ENCODE measurements at regions not wholly inside any gene's neighbourhood (a gene's known extent, or its start where the extent isn't known, plus 50 kb on each side); places are given as distances from the start of the nearest gene placed in this dataset.
"Not testable (repeated sequence)": the region's sequence is repeated elsewhere in the genome, so short reads cannot be mapped to it uniquely, and the experiment has no call there.

GRCh38 chr16:35169324-35169723 lies 1709.9 kb downstream of the TP53TG3F start:
- not testable (repeated sequence) for TF ChIP-seq CTCF (IDR thresholded peaks at IDR 0.05; ENCODE audit: low read depth, low read length); POLR2A (IDR thresholded peaks at IDR 0.05; ENCODE audit: extremely low read depth, insufficient read length); MAX (IDR thresholded peaks at IDR 0.05; ENCODE audit: low read depth, low read length); MYC (IDR thresholded peaks at IDR 0.05; ENCODE audit: low read depth, low read length)

Data from NB4 (cell line).